Keratinocyte (primary cell): ENCODE measurements at regions not wholly inside any gene's neighbourhood (a gene's known extent, or its start where the extent isn't known, plus 50 kb on each side); places are given as distances from the start of the nearest gene placed in this dataset.
"Not testable (repeated sequence)": the region's sequence is repeated elsewhere in the genome, so short reads cannot be mapped to it uniquely, and the experiment has no call there.

ENCODE experiments used
- EZH2 ChIP-seq: IDR thresholded peaks from one replicate; pipeline ENCODE4 v1.6.1; 2012; ENCODE audit warnings: inconsistent platforms, mild to moderate bottlenecking, low read length, moderate library complexity
- TF ChIP-seq, protein P1 (sequence below), 3 experiments: IDR thresholded peaks in 1 of 3; conservative IDR thresholded peaks in 1 of 3; optimal IDR thresholded peaks in 1 of 3; 2 replicates in 2 of 3; 3 replicates in 1 of 3; pipeline versions ENCODE3 to v1.5.1; 2011; ENCODE audit warnings: low read length in 3 of 3, mild to moderate bottlenecking in 3 of 3, moderate library complexity in 2 of 3, control low read depth in 1 of 3, inconsistent platforms in 1 of 3; ENCODE audit not compliant: insufficient read depth in 2 of 3; ENCODE audit errors: extremely low read depth in 1 of 3

GRCh38 chr1:83150479-83150878, 848.5 kb downstream of the TTLL7 start:
- TF ChIP-seq, protein P1, sequence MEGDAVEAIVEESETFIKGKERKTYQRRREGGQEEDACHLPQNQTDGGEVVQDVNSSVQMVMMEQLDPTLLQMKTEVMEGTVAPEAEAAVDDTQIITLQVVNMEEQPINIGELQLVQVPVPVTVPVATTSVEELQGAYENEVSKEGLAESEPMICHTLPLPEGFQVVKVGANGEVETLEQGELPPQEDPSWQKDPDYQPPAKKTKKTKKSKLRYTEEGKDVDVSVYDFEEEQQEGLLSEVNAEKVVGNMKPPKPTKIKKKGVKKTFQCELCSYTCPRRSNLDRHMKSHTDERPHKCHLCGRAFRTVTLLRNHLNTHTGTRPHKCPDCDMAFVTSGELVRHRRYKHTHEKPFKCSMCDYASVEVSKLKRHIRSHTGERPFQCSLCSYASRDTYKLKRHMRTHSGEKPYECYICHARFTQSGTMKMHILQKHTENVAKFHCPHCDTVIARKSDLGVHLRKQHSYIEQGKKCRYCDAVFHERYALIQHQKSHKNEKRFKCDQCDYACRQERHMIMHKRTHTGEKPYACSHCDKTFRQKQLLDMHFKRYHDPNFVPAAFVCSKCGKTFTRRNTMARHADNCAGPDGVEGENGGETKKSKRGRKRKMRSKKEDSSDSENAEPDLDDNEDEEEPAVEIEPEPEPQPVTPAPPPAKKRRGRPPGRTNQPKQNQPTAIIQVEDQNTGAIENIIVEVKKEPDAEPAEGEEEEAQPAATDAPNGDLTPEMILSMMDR (optimal IDR thresholded peaks at IDR 0.05 in 1 of 3, IDR thresholded peaks at IDR 0.05 in 1 of 3, conservative IDR thresholded peaks at IDR 0.05 in 1 of 3; ENCODE audit: extremely low read depth in 1 of 3, insufficient read depth in 2 of 3, low read length in 3 of 3), result not testable (repeated sequence)
- TF ChIP-seq EZH2, result not testable (repeated sequence)
